Calu3 (cell line): ENCODE measurements at regions not wholly inside any gene's neighbourhood (a gene's known extent, or its start where the extent isn't known, plus 50 kb on each side); places are given as distances from the start of the nearest gene placed in this dataset.

Experiments used
- BruUV-seq: library from RNA; stranded (reverse); fragments of 400-500 nt; replicated peaks from 2 replicates; lab custom pipeline; 2021; lab: Mats Ljungman, UMichigan
- CTCF ChIA-PET: fragments of 300-600 bp; sonication (Branson Sonifier 250); formaldehyde crosslinking; loops from one replicate; lab custom pipeline; 2022; ENCODE audit warnings: antibody characterized with exemption; lab: Charles Lee
- DNase-seq: peaks from one replicate; pipeline ENCODE4 v3.0.0; 2022
- H3K27ac Mint-ChIP-seq: one replicate; pipeline ENCODE4 v1.8.0; 2022; ENCODE audit warnings: mixed read lengths; ENCODE audit not compliant: unreplicated experiment
- H3K27me3 Mint-ChIP-seq: one replicate; pipeline ENCODE4 v1.8.0; 2022; ENCODE audit warnings: mixed read lengths; ENCODE audit not compliant: unreplicated experiment
- H3K36me3 Mint-ChIP-seq: one replicate; pipeline ENCODE4 v1.8.0; 2022; ENCODE audit warnings: mild to moderate bottlenecking, moderate library complexity, mixed read lengths; ENCODE audit not compliant: insufficient read depth, unreplicated experiment
- H3K4me1 Mint-ChIP-seq: one replicate; pipeline ENCODE4 v1.8.0; 2022; ENCODE audit warnings: mild to moderate bottlenecking, low read depth, mixed read lengths; ENCODE audit not compliant: unreplicated experiment
- H3K4me3 Mint-ChIP-seq: one replicate; pipeline ENCODE4 v1.8.0; 2022; ENCODE audit warnings: mild to moderate bottlenecking, low read depth, moderate library complexity, mixed read lengths; ENCODE audit not compliant: unreplicated experiment
- H3K9me3 Mint-ChIP-seq: one replicate; pipeline ENCODE4 v1.8.0; 2022; ENCODE audit warnings: low read depth, mixed read lengths; ENCODE audit not compliant: unreplicated experiment
- CTCF ChIP-seq: fragments of 200-600 bp; IDR thresholded peaks from one replicate; pipeline ENCODE4 v1.8.0; 2022; ENCODE audit warnings: antibody characterized with exemption; ENCODE audit not compliant: unreplicated experiment
- intact Hi-C: fragments of 100-400 bp; cut with micrococcal nuclease; formaldehyde crosslinking; loops from one replicate; pipeline ENCODE4 v1.10.0; 2022; ENCODE audit not compliant: unreplicated experiment

- H3K4me1 Mint-ChIP-seq, result no peaks in the 10 kb centered on the region
- no peak overlapping the region for H3K4me3 Mint-ChIP-seq
Measured at GRCh38 chr2:24434541-24434940, 56.5 kb upstream of the NCOA1 start.

GRCh38 chr2:24432735-24433134 lies 58.3 kb upstream of the NCOA1 start:
- Mint-ChIP-seq H3K9me3 (no peaks in the 10 kb centered on the region), H3K4me1 (no peaks in the 10 kb centered on the region), H3K36me3 (no peaks in the 10 kb centered on the region), H3K27me3 (no peaks in the 10 kb centered on the region), H3K4me3 (no peak overlapping the region), H3K27ac (no peak overlapping the region)
- BruUV-seq, result no TSS peak
- CTCF ChIA-PET, result no interaction called here
- DNase-seq, result no peak
- TF ChIP-seq CTCF, result no peak
- intact Hi-C loops, result no loop called here

More at GRCh38 chr2:24434541-24434940, 56.5 kb upstream of the NCOA1 start:
- CTCF ChIA-PET, result interaction anchor here (1.1 kb wide), 1 partner anchor 13 kb away, joined by 3 read pairs; no protein-coding TSS in a partner anchor
- no peak overlapping the region for H3K27ac Mint-ChIP-seq
- DNase-seq, result no peak
- no peaks in the 10 kb centered on the region for H3K36me3 Mint-ChIP-seq
- no peaks in the 10 kb centered on the region for H3K27me3 Mint-ChIP-seq
- no TSS peak for BruUV-seq
- intact Hi-C loops, result no loop called here
- no peak for TF ChIP-seq CTCF
- H3K9me3 Mint-ChIP-seq, result no peaks in the 10 kb centered on the region

DNA sequence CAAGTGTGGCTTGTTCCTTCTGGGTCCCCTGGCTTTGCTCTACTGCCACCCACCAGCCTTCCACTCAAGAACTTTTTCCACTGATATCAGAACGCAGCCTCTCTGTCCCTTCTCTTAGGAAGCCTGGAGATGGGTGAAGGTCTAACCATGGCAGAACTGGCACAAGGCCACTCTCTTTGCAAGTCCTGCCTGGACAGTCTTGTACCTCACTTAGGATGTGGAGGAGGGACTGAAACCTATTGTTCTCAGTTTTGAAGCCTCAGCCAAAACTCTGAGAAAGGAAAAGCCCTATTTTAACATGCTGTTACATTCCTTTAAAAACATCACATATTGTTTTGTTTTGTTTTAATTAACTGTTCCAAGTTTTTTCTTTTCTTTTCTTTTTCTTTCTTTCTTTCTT lies 58.9 kb upstream of the NCOA1 start:
- Mint-ChIP-seq H3K9me3 (no peaks in the 10 kb centered on the region), H3K4me3 (no peak overlapping the region), H3K27ac (no peak overlapping the region), H3K4me1 (no peaks in the 10 kb centered on the region), H3K27me3 (no peaks in the 10 kb centered on the region), H3K36me3 (no peaks in the 10 kb centered on the region)
- CTCF ChIA-PET, result interaction anchor here (0.6 kb wide), 1 partner anchor 328 kb away, joined by 3 read pairs; no protein-coding TSS in a partner anchor
- no TSS peak for BruUV-seq
- intact Hi-C loops, result no loop called here
- DNase-seq, result no peak
- no peak for TF ChIP-seq CTCF

DNA sequence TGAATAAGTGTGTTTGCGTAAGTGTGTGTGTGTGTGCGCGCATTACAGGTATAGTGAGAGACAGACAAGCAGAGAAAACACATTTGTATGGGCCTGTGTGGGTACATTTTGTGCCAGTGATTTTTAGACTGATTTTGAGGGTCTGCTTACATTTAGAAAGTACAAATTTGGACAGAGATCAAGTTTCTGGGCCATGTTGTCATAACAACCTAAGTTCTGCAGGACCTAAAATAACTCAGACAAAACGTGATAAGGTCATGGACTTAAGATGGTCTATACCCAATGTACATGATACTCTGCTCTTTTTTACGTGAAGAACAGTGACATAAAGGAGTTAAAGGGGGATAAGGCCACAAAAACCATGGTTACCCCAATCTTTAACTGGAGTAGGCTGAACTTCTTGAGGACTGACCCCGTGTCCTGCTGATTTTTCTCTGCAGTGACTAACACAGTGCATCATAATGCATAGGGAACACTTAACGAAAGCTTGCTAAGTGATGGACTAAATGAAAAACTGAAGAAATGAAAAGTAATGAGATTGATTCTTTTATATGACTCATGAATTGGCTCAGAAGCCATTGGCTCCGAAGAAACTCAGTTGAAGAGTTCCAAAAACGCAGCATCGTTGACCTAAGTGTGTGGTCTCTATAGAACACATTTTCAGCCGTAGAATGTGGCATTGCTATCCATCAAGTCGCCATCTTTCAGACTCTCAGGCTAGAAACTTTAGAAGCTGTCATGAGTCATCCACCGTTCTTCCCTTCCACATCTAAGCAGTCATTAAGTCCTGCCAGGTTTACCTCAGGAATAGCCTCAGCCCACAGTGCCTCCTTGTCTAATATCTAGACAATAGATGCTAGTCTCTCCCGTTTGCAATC lies 61.6 kb upstream of the NCOA1 start:
- no peaks in the 10 kb centered on the region for H3K9me3 Mint-ChIP-seq
- no peaks in the 10 kb centered on the region for H3K27me3 Mint-ChIP-seq
- intact Hi-C loops, result no loop called here
- no peaks in the 10 kb centered on the region for H3K4me1 Mint-ChIP-seq
- TF ChIP-seq CTCF, result no peak
- no peak for DNase-seq
- H3K27ac Mint-ChIP-seq, result no peak overlapping the region
- no peak overlapping the region for H3K4me3 Mint-ChIP-seq
- no TSS peak for BruUV-seq
- H3K36me3 Mint-ChIP-seq, result no peaks in the 10 kb centered on the region
- CTCF ChIA-PET, result no interaction called here
